ENCODE measurements at regions not wholly inside any gene's neighbourhood (a gene's known extent, or its start where the extent isn't known, plus 50 kb on each side); places are given as distances from the start of the nearest gene placed in this dataset.

GRCh38 chr11:29281271-29281777 is 735.5 kb downstream of the KCNA4 start (continued):
- no peak for TF ChIP-seq TSHZ1 (tag by site-specific recombination; IDR thresholded peaks at IDR 0.05; ENCODE audit: borderline replicate concordance)

- Histone ChIP-seq H3K27ac (ENCODE audit: extremely low read depth, low read depth, low read length) (no peak overlapping the region), H3K4me1 (ENCODE audit: control insufficient read depth, insufficient read depth, low read length) (no peaks in the 10 kb centered on the region), H3K36me3 (ENCODE audit: control insufficient read depth in 2 of 2, insufficient read depth in 1 of 2, low read length in 2 of 2) (no peaks in the 10 kb centered on the region), H3K4me3 (ENCODE audit: low read depth, low read length) (no peak overlapping the region), H3K9me3 (ENCODE audit: control insufficient read depth, insufficient read depth, low read depth, low read length) (no peaks in the 10 kb centered on the region)
- ChIA-PET POLR2A (no interaction called here), CTCF (interaction anchor here (0.9 to 1.0 kb wide), 2 partner anchors 16 to 52 kb away, joined by 3 read pairs; no protein-coding TSS in a partner anchor)
- TF ChIP-seq ZNF274 (IDR thresholded peaks at IDR 0.05; ENCODE audit: low read length): no peak
- TF ChIP-seq ZNF274 (tag by site-specific recombination; IDR thresholded peaks at IDR 0.05; ENCODE audit: borderline replicate concordance): no peak
- no peak for TF ChIP-seq INSM2 (tag by site-specific recombination; IDR thresholded peaks at IDR 0.05)
- TF ChIP-seq TCF7L2 (IDR thresholded peaks at IDR 0.05; ENCODE audit: borderline replicate concordance, low read depth, low read length): no peak
- no peak for TF ChIP-seq ZNF521 (tag by site-specific recombination; IDR thresholded peaks at IDR 0.05)
- TF ChIP-seq ZNF837 (tag by site-specific recombination; IDR thresholded peaks at IDR 0.05): no peak
- no peak for TF ChIP-seq ZNF302 (tag by site-specific recombination; IDR thresholded peaks at IDR 0.05; ENCODE audit: low read depth)
- TF ChIP-seq SCRT1 (tag by site-specific recombination; IDR thresholded peaks at IDR 0.05; ENCODE audit: borderline replicate concordance): no peak
- TF ChIP-seq ZNF18 (tag by site-specific recombination; IDR thresholded peaks at IDR 0.05): no peak
- no peak for TF ChIP-seq CTCF (tag by site-specific recombination; IDR thresholded peaks at IDR 0.05)
- no peak for TF ChIP-seq ZNF132 (tag by site-specific recombination; IDR thresholded peaks at IDR 0.05; ENCODE audit: borderline replicate concordance)
- no peak for TF ChIP-seq ZNF184 (tag by site-specific recombination; IDR thresholded peaks at IDR 0.05)
Observed at GRCh38 chr11:29280452-29280851, 736.4 kb downstream of the KCNA4 start.

GRCh38 chr11:29279716-29280115 is 737.1 kb downstream of the KCNA4 start:
- ChIA-PET CTCF (interaction anchor here (1.0 kb wide), 1 partner anchor 15 kb away, joined by 3 read pairs; no protein-coding TSS in a partner anchor), POLR2A (no interaction called here)
- Histone ChIP-seq H3K4me3 (ENCODE audit: low read depth, low read length) (no peak overlapping the region), H3K4me1 (ENCODE audit: control insufficient read depth, insufficient read depth, low read length) (no peaks in the 10 kb centered on the region), H3K36me3 (ENCODE audit: control insufficient read depth in 2 of 2, insufficient read depth in 1 of 2, low read length in 2 of 2) (no peaks in the 10 kb centered on the region), H3K9me3 (ENCODE audit: control insufficient read depth, insufficient read depth, low read depth, low read length) (no peaks in the 10 kb centered on the region), H3K27ac (ENCODE audit: extremely low read depth, low read depth, low read length) (no peak overlapping the region)
- TF ChIP-seq ZNF549 (tag by site-specific recombination; IDR thresholded peaks at IDR 0.05) (no peak), ZNF596 (tag by site-specific recombination; IDR thresholded peaks at IDR 0.05) (no peak), SP7 (tag by site-specific recombination; IDR thresholded peaks at IDR 0.05) (no peak), ZBTB6 (tag by site-specific recombination; IDR thresholded peaks at IDR 0.05) (no peak), ZNF660 (tag by site-specific recombination; IDR thresholded peaks at IDR 0.05) (no peak), PBX3 (CRISPR knock-in tag; IDR thresholded peaks at IDR 0.05) (no peak), ZNF302 (tag by site-specific recombination; IDR thresholded peaks at IDR 0.05; ENCODE audit: low read depth) (no peak), ZIC2 (tag by site-specific recombination; IDR thresholded peaks at IDR 0.05) (no peak), ZNF10 (tag by site-specific recombination; IDR thresholded peaks at IDR 0.05) (no peak), ZNF211 (tag by site-specific recombination; IDR thresholded peaks at IDR 0.05; ENCODE audit: low read depth) (no peak)
